Trophoblast cell (in vitro differentiated cells and primary cell): ENCODE measurements at regions not wholly inside any gene's neighbourhood (a gene's known extent, or its start where the extent isn't known, plus 50 kb on each side); places are given as distances from the start of the nearest gene placed in this dataset.

Source experiments
- DNase-seq, 2 donors: peaks; one replicate each; pipeline ENCODE4 v3.0.0-alpha.2; 2016
- H2AFZ ChIP-seq: 2 replicates; pipeline ENCODE4 v1.6.1; 2013; ENCODE audit warnings: low read length, moderate library complexity, mild to moderate bottlenecking; ENCODE audit not compliant: insufficient read depth, poor library complexity
- H2AK5ac ChIP-seq: 2 replicates; pipeline ENCODE4 v1.6.1; 2013; ENCODE audit warnings: mild to moderate bottlenecking, low read length
- H2BK120ac ChIP-seq: 2 replicates; pipeline ENCODE4 v1.6.1; 2013; ENCODE audit warnings: low read length, mild to moderate bottlenecking, moderate library complexity; ENCODE audit not compliant: insufficient read depth, poor library complexity
- H2BK12ac ChIP-seq: 2 replicates; pipeline ENCODE4 v1.6.1; 2013; ENCODE audit warnings: mild to moderate bottlenecking, low read length, moderate library complexity
- H2BK5ac ChIP-seq: 2 replicates; pipeline ENCODE4 v1.6.1; 2013; ENCODE audit warnings: low read length, low read depth, moderate library complexity, mild to moderate bottlenecking; ENCODE audit not compliant: poor library complexity
- H3K14ac ChIP-seq: 2 replicates; pipeline ENCODE4 v1.6.1; 2013; ENCODE audit warnings: mild to moderate bottlenecking, low read length
- H3K18ac ChIP-seq: 2 replicates; pipeline ENCODE4 v1.6.1; 2013; ENCODE audit warnings: mild to moderate bottlenecking, low read length
- H3K23ac ChIP-seq: 2 replicates; pipeline ENCODE4 v1.6.1; 2013; ENCODE audit warnings: low read length
- H3K27ac ChIP-seq: 2 replicates; pipeline ENCODE4 v1.5.1; 2013; ENCODE audit warnings: low read depth, mild to moderate bottlenecking, inconsistent platforms, low read length, moderate library complexity
- H3K27me3 ChIP-seq: 2 replicates; pipeline ENCODE4 v1.6.1; 2013; ENCODE audit warnings: inconsistent platforms, mild to moderate bottlenecking, low read length, moderate library complexity; ENCODE audit not compliant: insufficient read depth
- H3K36me3 ChIP-seq, 2 experiments: 1 replicate in 1 of 2; 2 replicates in 1 of 2; pipeline ENCODE4 v1.6.1; 2013; ENCODE audit warnings: low read length in 2 of 2, mild to moderate bottlenecking in 2 of 2, moderate library complexity in 1 of 2; ENCODE audit not compliant: insufficient read depth in 2 of 2, control insufficient read depth in 1 of 2
- H3K4ac ChIP-seq: 2 replicates; pipeline ENCODE4 v1.6.1; 2013; ENCODE audit warnings: low read depth, mild to moderate bottlenecking, low read length, moderate library complexity
- H3K4me1 ChIP-seq, 2 experiments: 1 replicate in 1 of 2; 2 replicates in 1 of 2; pipeline ENCODE4 v1.6.1; 2013; ENCODE audit warnings: low read length in 2 of 2, mild to moderate bottlenecking in 2 of 2, moderate library complexity in 1 of 2; ENCODE audit not compliant: insufficient read depth in 2 of 2, control insufficient read depth in 1 of 2
- H3K4me2 ChIP-seq: 2 replicates; pipeline ENCODE4 v1.6.1; 2013; ENCODE audit warnings: inconsistent platforms, mild to moderate bottlenecking, low read length, moderate library complexity
- H3K4me3 ChIP-seq: 2 replicates; pipeline ENCODE4 v1.5.1; 2013; ENCODE audit warnings: mild to moderate bottlenecking, low read depth, low read length, inconsistent platforms
- H3K79me1 ChIP-seq: one replicate; pipeline ENCODE4 v1.6.1; 2013; ENCODE audit warnings: low read length
- H3K79me2 ChIP-seq: 2 replicates; pipeline ENCODE4 v1.6.1; 2013; ENCODE audit warnings: low read length, mild to moderate bottlenecking; ENCODE audit not compliant: control insufficient read depth, insufficient read depth, poor library complexity
- H3K9ac ChIP-seq: 2 replicates; pipeline ENCODE4 v1.6.1; 2013; ENCODE audit warnings: mild to moderate bottlenecking, low read length
- H3K9me3 ChIP-seq: 2 replicates; pipeline ENCODE4 v1.6.1; 2013; ENCODE audit warnings: low read depth, mild to moderate bottlenecking, control low read depth, inconsistent platforms, low read length; ENCODE audit not compliant: insufficient read depth
- H4K12ac ChIP-seq: 2 replicates; pipeline ENCODE4 v1.6.1; 2013; ENCODE audit warnings: low read depth, mild to moderate bottlenecking, low read length, moderate library complexity
- H4K8ac ChIP-seq: 2 replicates; pipeline ENCODE4 v1.6.1; 2013; ENCODE audit warnings: low read depth, mild to moderate bottlenecking, low read length, moderate library complexity
- H4K91ac ChIP-seq: one replicate; pipeline ENCODE4 v1.6.1; 2013; ENCODE audit warnings: low read depth, mild to moderate bottlenecking, low read length, moderate library complexity
- WGBS: extraction: QIAGEN DNeasy Blood & Tissue Kit; methylation state at CpG from one replicate; pipeline ENCODE4 v1.1.7; 2013; ENCODE audit warnings: missing lambda C conversion rate; ENCODE audit not compliant: insufficient read length, insufficient coverage; ENCODE audit errors: extremely low coverage; 5-methylcytosine and 5-hydroxymethylcytosine counted together

- no peaks in the 10 kb centered on the region for H3K4me1 ChIP-seq
- no peak overlapping the region for H3K4me2 ChIP-seq
- H3K4me3 ChIP-seq = no peak overlapping the region
- no peak overlapping the region for H3K18ac ChIP-seq
- H3K36me3 ChIP-seq = no peaks in the 10 kb centered on the region
- no peaks in the 10 kb centered on the region for H3K27me3 ChIP-seq
- no peak overlapping the region for H3K27ac ChIP-seq
- WGBS = no CpG with 5 or more reads among the region's 1 CpG
- H4K12ac ChIP-seq = no peak overlapping the region
- no peak overlapping the region for H2BK120ac ChIP-seq
- no peaks in the 10 kb centered on the region for H3K79me2 ChIP-seq
- H2AK5ac ChIP-seq = no peak overlapping the region
- H4K8ac ChIP-seq = no peak overlapping the region
- no peaks in the 10 kb centered on the region for H3K79me1 ChIP-seq
- DNase-seq = no peak
- no peak overlapping the region for H4K91ac ChIP-seq
- H2AFZ ChIP-seq = no peak overlapping the region
- no peak overlapping the region for H3K4ac ChIP-seq
- H3K14ac ChIP-seq = no peak overlapping the region
- H3K9ac ChIP-seq = no peak overlapping the region
- H2BK5ac ChIP-seq = no peak overlapping the region
- peaks cover 2% of the 10 kb centered on the region for H3K9me3 ChIP-seq
- no peak overlapping the region for H3K23ac ChIP-seq
- no peak overlapping the region for H2BK12ac ChIP-seq
Observed at GRCh38 chr20:22285555-22285954, 298.8 kb downstream of the FOXA2 start.

GRCh38 chr20:22282696-22283095, 301.7 kb downstream of the FOXA2 start:
- Histone ChIP-seq H3K14ac (no peak overlapping the region), H4K12ac (no peak overlapping the region), H3K23ac (no peak overlapping the region), H3K4me2 (no peak overlapping the region), H3K79me1 (no peaks in the 10 kb centered on the region), H3K9ac (no peak overlapping the region), H3K27ac (no peak overlapping the region), H3K4me1 (no peaks in the 10 kb centered on the region), H2AFZ (no peak overlapping the region), H2BK12ac (no peak overlapping the region), H4K8ac (no peak overlapping the region), H3K18ac (no peak overlapping the region), H3K9me3 (no peaks in the 10 kb centered on the region), H3K79me2 (no peaks in the 10 kb centered on the region), H3K36me3 (no peaks in the 10 kb centered on the region), H2BK120ac (no peak overlapping the region), H3K4me3 (no peak overlapping the region), H3K27me3 (no peaks in the 10 kb centered on the region), H3K4ac (no peak overlapping the region), H2AK5ac (no peak overlapping the region), H4K91ac (no peak overlapping the region), H2BK5ac (no peak overlapping the region)
- WGBS = no CpG with 5 or more reads among the region's 3 CpGs
- no peak for DNase-seq

DNA sequence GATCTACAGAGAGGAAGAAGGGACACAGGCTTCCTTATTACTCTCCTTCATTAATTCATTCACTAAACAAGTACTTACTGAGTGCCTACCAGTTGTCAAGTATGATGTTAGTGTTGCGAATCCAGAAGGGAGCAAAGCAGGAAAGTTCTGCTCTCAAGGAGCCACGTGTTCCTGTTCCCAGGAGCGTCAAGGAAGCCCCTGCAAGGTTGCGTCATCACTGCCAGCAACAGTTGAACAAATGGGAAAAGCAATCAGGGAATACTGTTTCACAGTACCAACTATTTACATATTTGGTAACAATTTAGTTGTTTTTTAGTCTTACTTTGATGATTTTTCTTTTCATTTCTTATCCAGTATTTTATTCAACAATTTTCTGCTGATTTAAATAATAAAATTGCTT, 310.0 kb downstream of the FOXA2 start:
- no peak overlapping the region for H3K4me2 ChIP-seq
- H2AK5ac ChIP-seq = no peak overlapping the region
- no peaks in the 10 kb centered on the region for H3K36me3 ChIP-seq
- no peak overlapping the region for H3K14ac ChIP-seq
- H3K9ac ChIP-seq = no peak overlapping the region
- no peak overlapping the region for H4K8ac ChIP-seq
- H3K27me3 ChIP-seq = no peaks in the 10 kb centered on the region
- H3K18ac ChIP-seq = no peak overlapping the region
- H3K79me1 ChIP-seq = no peaks in the 10 kb centered on the region
- no peak overlapping the region for H2AFZ ChIP-seq
- H4K12ac ChIP-seq = no peak overlapping the region
- no peaks in the 10 kb centered on the region for H3K9me3 ChIP-seq
- no peak overlapping the region for H3K27ac ChIP-seq
- H3K79me2 ChIP-seq = no peaks in the 10 kb centered on the region
- no peak overlapping the region for H2BK12ac ChIP-seq
- H2BK120ac ChIP-seq = no peak overlapping the region
- H3K4me1 ChIP-seq = no peaks in the 10 kb centered on the region
- H2BK5ac ChIP-seq = no peak overlapping the region
- no peak overlapping the region for H4K91ac ChIP-seq
- no peak overlapping the region for H3K4me3 ChIP-seq
- H3K23ac ChIP-seq = no peak overlapping the region
- no peak overlapping the region for H3K4ac ChIP-seq
- DNase-seq = no peak
- no CpG with 5 or more reads among the region's 4 CpGs for WGBS

DNA sequence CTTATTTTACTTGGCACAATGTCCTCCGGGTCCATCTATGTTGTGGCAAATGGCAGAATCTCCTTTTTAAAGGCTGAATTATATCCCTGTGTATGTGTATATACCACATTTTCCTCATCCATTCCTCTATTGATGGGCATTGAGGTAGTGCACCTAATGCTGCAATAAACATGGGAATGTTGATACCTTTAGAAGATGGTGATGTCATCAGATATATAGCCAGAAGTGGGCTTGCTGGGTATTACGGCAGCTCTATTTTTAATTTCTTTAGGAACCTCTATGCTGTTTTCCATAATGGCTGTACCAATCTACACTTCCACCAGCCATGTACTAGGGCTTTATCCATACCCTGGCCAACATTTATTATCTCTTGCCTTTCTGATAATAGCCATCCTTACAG, 315.7 kb downstream of the FOXA2 start:
- Histone ChIP-seq H3K36me3 (no peaks in the 10 kb centered on the region), H2BK120ac (no peak overlapping the region), H3K79me1 (no peaks in the 10 kb centered on the region), H4K91ac (no peak overlapping the region), H2BK12ac (no peak overlapping the region), H3K23ac (no peak overlapping the region), H3K4me2 (no peak overlapping the region), H2BK5ac (no peak overlapping the region), H3K4me1 (no peaks in the 10 kb centered on the region), H3K14ac (no peak overlapping the region), H3K9ac (no peak overlapping the region), H3K4ac (no peak overlapping the region), H3K27ac (no peak overlapping the region), H3K4me3 (no peak overlapping the region), H2AFZ (no peak overlapping the region), H4K12ac (no peak overlapping the region), H4K8ac (no peak overlapping the region), H3K79me2 (no peaks in the 10 kb centered on the region), H3K18ac (no peak overlapping the region), H3K9me3 (no peaks in the 10 kb centered on the region), H3K27me3 (no peaks in the 10 kb centered on the region), H2AK5ac (no peak overlapping the region)
- DNase-seq = no peak
- no CpG with 5 or more reads among the region's 2 CpGs for WGBS
